ENCODE measurements at regions not wholly inside any gene's neighbourhood (a gene's known extent, or its start where the extent isn't known, plus 50 kb on each side); places are given as distances from the start of the nearest gene placed in this dataset.

- Histone ChIP-seq H2BK12ac (ENCODE audit: low read length in 2 of 2) (no peak overlapping the region), H3K27me3 (ENCODE audit: control insufficient read depth in 1 of 2, insufficient read depth in 1 of 2, low read length in 2 of 2) (no peaks in the 10 kb centered on the region), H3K9ac (ENCODE audit: low read length) (no peak overlapping the region), H3K4me2 (ENCODE audit: low read length, poor library complexity, severe bottlenecking) (no peak overlapping the region), H3K4ac (ENCODE audit: low read depth in 1 of 2, low read length in 2 of 2) (no peak overlapping the region), H3K36me3 (ENCODE audit: control insufficient read depth in 1 of 2, insufficient read depth in 2 of 2, low read depth in 1 of 2, low read length in 2 of 2) (no peaks in the 10 kb centered on the region), H2AFZ (ENCODE audit: low read depth, low read length) (no peak overlapping the region), H2AK5ac (ENCODE audit: low read length, severe bottlenecking) (no peak overlapping the region), H3K79me1 (replicated peaks; ENCODE audit: low read length, poor library complexity, severe bottlenecking) (no peaks in the 10 kb centered on the region), H3K4me3 (ENCODE audit: insufficient read depth in 1 of 2, low read depth in 1 of 2, low read length in 2 of 2) (no peak overlapping the region), H3K4me1 (ENCODE audit: control insufficient read depth, insufficient read depth, low read depth, low read length) (peaks cover 3% of the 10 kb centered on the region), H2BK120ac (ENCODE audit: low read depth, low read length) (no peak overlapping the region), H2BK15ac (ENCODE audit: low read depth, poor library complexity, severe bottlenecking) (no peak overlapping the region), H3K9me3 (ENCODE audit: control insufficient read depth, low read length) (no peaks in the 10 kb centered on the region), H3K27ac (ENCODE audit: low read length, poor library complexity, severe bottlenecking) (no peak overlapping the region), H3K18ac (ENCODE audit: low read depth in 1 of 2, low read length in 2 of 2) (no peak overlapping the region), H4K8ac (ENCODE audit: low read length) (no peak overlapping the region), H3K23ac (ENCODE audit: low read length in 2 of 2) (no peak overlapping the region), H3K14ac (ENCODE audit: low read length in 2 of 2) (no peak overlapping the region), H4K91ac (ENCODE audit: low read length) (no peak overlapping the region), H2BK5ac (ENCODE audit: low read depth, low read length, poor library complexity, severe bottlenecking) (no peak overlapping the region)
- no peak for DNase-seq
- WGBS = 90% methylated on average over 5 of the region's 6 CpGs
Observed at GRCh38 chr1:98384461-98385141, 276.9 kb upstream of the SNX7 start.

- no peaks in the 10 kb centered on the region for H3K9me3 ChIP-seq (ENCODE audit: control insufficient read depth, low read length)
- H3K4me2 ChIP-seq (ENCODE audit: low read length, poor library complexity, severe bottlenecking) = no peak overlapping the region
- WGBS = 92% methylated on average over 5 of the region's 5 CpGs
- H4K8ac ChIP-seq (ENCODE audit: low read length) = no peak overlapping the region
- H3K14ac ChIP-seq (ENCODE audit: low read length in 2 of 2) = no peak overlapping the region
- no peak overlapping the region for H3K27ac ChIP-seq (ENCODE audit: low read length, poor library complexity, severe bottlenecking)
- H3K79me1 ChIP-seq (replicated peaks; ENCODE audit: low read length, poor library complexity, severe bottlenecking) = no peaks in the 10 kb centered on the region
- H3K4me1 ChIP-seq (ENCODE audit: control insufficient read depth, insufficient read depth, low read depth, low read length) = peaks cover 1% of the 10 kb centered on the region
- no peak for DNase-seq
- no peak overlapping the region for H2BK15ac ChIP-seq (ENCODE audit: low read depth, poor library complexity, severe bottlenecking)
- no peak overlapping the region for H2AFZ ChIP-seq (ENCODE audit: low read depth, low read length)
- no peaks in the 10 kb centered on the region for H3K27me3 ChIP-seq (ENCODE audit: control insufficient read depth in 1 of 2, insufficient read depth in 1 of 2, low read length in 2 of 2)
- no peaks in the 10 kb centered on the region for H3K36me3 ChIP-seq (ENCODE audit: control insufficient read depth in 1 of 2, insufficient read depth in 2 of 2, low read depth in 1 of 2, low read length in 2 of 2)
- H3K4ac ChIP-seq (ENCODE audit: low read depth in 1 of 2, low read length in 2 of 2) = no peak overlapping the region
- no peak overlapping the region for H2AK5ac ChIP-seq (ENCODE audit: low read length, severe bottlenecking)
- peak overlapping the region in 1 of 2 experiments; percentile 8 for H3K4me3 ChIP-seq (ENCODE audit: insufficient read depth in 1 of 2, low read depth in 1 of 2, low read length in 2 of 2)
- no peak overlapping the region for H4K91ac ChIP-seq (ENCODE audit: low read length)
- no peak overlapping the region for H2BK12ac ChIP-seq (ENCODE audit: low read length in 2 of 2)
- H2BK5ac ChIP-seq (ENCODE audit: low read depth, low read length, poor library complexity, severe bottlenecking) = no peak overlapping the region
- peak overlapping the region; percentile 20 for H3K9ac ChIP-seq (ENCODE audit: low read length)
- H3K18ac ChIP-seq (ENCODE audit: low read depth in 1 of 2, low read length in 2 of 2) = no peak overlapping the region
- H3K23ac ChIP-seq (ENCODE audit: low read length in 2 of 2) = no peak overlapping the region
- no peak overlapping the region for H2BK120ac ChIP-seq (ENCODE audit: low read depth, low read length)
Observed at GRCh38 chr1:98382986-98383740, 278.4 kb upstream of the SNX7 start.

GRCh38 chr1:98382586-98382985, 278.9 kb upstream of the SNX7 start:
- no peak overlapping the region for H2BK5ac ChIP-seq (ENCODE audit: low read depth, low read length, poor library complexity, severe bottlenecking)

GRCh38 chr1:98374098-98374497, 287.4 kb upstream of the SNX7 start:
- H3K9ac ChIP-seq (ENCODE audit: low read length) = no peak overlapping the region
- H3K27me3 ChIP-seq (ENCODE audit: control insufficient read depth in 1 of 2, insufficient read depth in 1 of 2, low read length in 2 of 2) = no peaks in the 10 kb centered on the region
- no peak overlapping the region for H2BK5ac ChIP-seq (ENCODE audit: low read depth, low read length, poor library complexity, severe bottlenecking)
- H3K4me3 ChIP-seq (ENCODE audit: insufficient read depth in 1 of 2, low read depth in 1 of 2, low read length in 2 of 2) = no peak overlapping the region
- no peak overlapping the region for H3K18ac ChIP-seq (ENCODE audit: low read depth in 1 of 2, low read length in 2 of 2)
- no peak overlapping the region for H3K23ac ChIP-seq (ENCODE audit: low read length in 2 of 2)
- no peak overlapping the region for H3K4me2 ChIP-seq (ENCODE audit: low read length, poor library complexity, severe bottlenecking)
- H3K36me3 ChIP-seq (ENCODE audit: control insufficient read depth in 1 of 2, insufficient read depth in 2 of 2, low read depth in 1 of 2, low read length in 2 of 2) = no peaks in the 10 kb centered on the region
- H4K91ac ChIP-seq (ENCODE audit: low read length) = no peak overlapping the region
- H2AFZ ChIP-seq (ENCODE audit: low read depth, low read length) = no peak overlapping the region
- H3K14ac ChIP-seq (ENCODE audit: low read length in 2 of 2) = no peak overlapping the region
- no peak overlapping the region for H4K8ac ChIP-seq (ENCODE audit: low read length)
- H2AK5ac ChIP-seq (ENCODE audit: low read length, severe bottlenecking) = no peak overlapping the region
- DNase-seq = no peak
- H3K4me1 ChIP-seq (ENCODE audit: control insufficient read depth, insufficient read depth, low read depth, low read length) = no peaks in the 10 kb centered on the region
- H2BK12ac ChIP-seq (ENCODE audit: low read length in 2 of 2) = no peak overlapping the region
- H2BK120ac ChIP-seq (ENCODE audit: low read depth, low read length) = no peak overlapping the region
- H2BK15ac ChIP-seq (ENCODE audit: low read depth, poor library complexity, severe bottlenecking) = no peak overlapping the region
- H3K27ac ChIP-seq (ENCODE audit: low read length, poor library complexity, severe bottlenecking) = no peak overlapping the region
- no peak overlapping the region for H3K4ac ChIP-seq (ENCODE audit: low read depth in 1 of 2, low read length in 2 of 2)
- no peaks in the 10 kb centered on the region for H3K9me3 ChIP-seq (ENCODE audit: control insufficient read depth, low read length)
- WGBS = no CpG with 5 or more reads among the region's 2 CpGs
- H3K79me1 ChIP-seq (replicated peaks; ENCODE audit: low read length, poor library complexity, severe bottlenecking) = no peaks in the 10 kb centered on the region

More at GRCh38 chr1:98382586-98382985, 278.9 kb upstream of the SNX7 start:
- H3K4ac ChIP-seq (ENCODE audit: low read depth in 1 of 2, low read length in 2 of 2) = no peak overlapping the region
- no peak overlapping the region for H2AK5ac ChIP-seq (ENCODE audit: low read length, severe bottlenecking)
- H4K8ac ChIP-seq (ENCODE audit: low read length) = no peak overlapping the region
- no peak overlapping the region for H3K23ac ChIP-seq (ENCODE audit: low read length in 2 of 2)
- no peak overlapping the region for H3K9ac ChIP-seq (ENCODE audit: low read length)
- no peak overlapping the region for H2BK12ac ChIP-seq (ENCODE audit: low read length in 2 of 2)
- no peaks in the 10 kb centered on the region for H3K36me3 ChIP-seq (ENCODE audit: control insufficient read depth in 1 of 2, insufficient read depth in 2 of 2, low read depth in 1 of 2, low read length in 2 of 2)
- H2BK120ac ChIP-seq (ENCODE audit: low read depth, low read length) = no peak overlapping the region
- H3K18ac ChIP-seq (ENCODE audit: low read depth in 1 of 2, low read length in 2 of 2) = no peak overlapping the region
- no peak for DNase-seq
- no peaks in the 10 kb centered on the region for H3K27me3 ChIP-seq (ENCODE audit: control insufficient read depth in 1 of 2, insufficient read depth in 1 of 2, low read length in 2 of 2)
- no peak overlapping the region for H4K91ac ChIP-seq (ENCODE audit: low read length)
- 87% methylated on average over 2 of the region's 2 CpGs for WGBS
- no peak overlapping the region for H3K4me3 ChIP-seq (ENCODE audit: insufficient read depth in 1 of 2, low read depth in 1 of 2, low read length in 2 of 2)
- no peak overlapping the region for H3K14ac ChIP-seq (ENCODE audit: low read length in 2 of 2)
- no peaks in the 10 kb centered on the region for H3K4me1 ChIP-seq (ENCODE audit: control insufficient read depth, insufficient read depth, low read depth, low read length)
- no peak overlapping the region for H3K27ac ChIP-seq (ENCODE audit: low read length, poor library complexity, severe bottlenecking)
- H2AFZ ChIP-seq (ENCODE audit: low read depth, low read length) = no peak overlapping the region
- no peak overlapping the region for H3K4me2 ChIP-seq (ENCODE audit: low read length, poor library complexity, severe bottlenecking)
- no peaks in the 10 kb centered on the region for H3K79me1 ChIP-seq (replicated peaks; ENCODE audit: low read length, poor library complexity, severe bottlenecking)
- H3K9me3 ChIP-seq (ENCODE audit: control insufficient read depth, low read length) = no peaks in the 10 kb centered on the region
- no peak overlapping the region for H2BK15ac ChIP-seq (ENCODE audit: low read depth, poor library complexity, severe bottlenecking)

All from mesenchymal stem cell (in vitro differentiated cells and primary cell).